ENCODE measurements at regions not wholly inside any gene's neighbourhood (a gene's known extent, or its start where the extent isn't known, plus 50 kb on each side); places are given as distances from the start of the nearest gene placed in this dataset.

- H2BK12ac ChIP-seq (ENCODE audit: low read length in 2 of 2), result no peak overlapping the region
- H2BK120ac ChIP-seq (ENCODE audit: low read depth, low read length), result no peak overlapping the region
- no peak overlapping the region for H2BK5ac ChIP-seq (ENCODE audit: low read depth, low read length, poor library complexity, severe bottlenecking)
- no peak overlapping the region for H3K4me3 ChIP-seq (ENCODE audit: insufficient read depth in 1 of 2, low read depth in 1 of 2, low read length in 2 of 2)
- WGBS, result no CpG with 5 or more reads among the region's 2 CpGs
- DNase-seq, result no peak
- no peaks in the 10 kb centered on the region for H3K79me1 ChIP-seq (replicated peaks; ENCODE audit: low read length, poor library complexity, severe bottlenecking)
- H3K9me3 ChIP-seq (ENCODE audit: control insufficient read depth, low read length), result no peaks in the 10 kb centered on the region
- no peak overlapping the region for H3K14ac ChIP-seq (ENCODE audit: low read length in 2 of 2)
- H3K4me1 ChIP-seq (ENCODE audit: control insufficient read depth, insufficient read depth, low read depth, low read length), result no peaks in the 10 kb centered on the region
- H3K18ac ChIP-seq (ENCODE audit: low read depth in 1 of 2, low read length in 2 of 2), result no peak overlapping the region
- H3K4me2 ChIP-seq (ENCODE audit: low read length, poor library complexity, severe bottlenecking), result no peak overlapping the region
- no peak overlapping the region for H4K91ac ChIP-seq (ENCODE audit: low read length)
- no peak overlapping the region for H3K23ac ChIP-seq (ENCODE audit: low read length in 2 of 2)
- H3K4ac ChIP-seq (ENCODE audit: low read depth in 1 of 2, low read length in 2 of 2), result no peak overlapping the region
- no peak overlapping the region for H3K27ac ChIP-seq (ENCODE audit: low read length, poor library complexity, severe bottlenecking)
- no peak overlapping the region for H2AK5ac ChIP-seq (ENCODE audit: low read length, severe bottlenecking)
- H3K27me3 ChIP-seq (ENCODE audit: control insufficient read depth in 1 of 2, insufficient read depth in 1 of 2, low read length in 2 of 2), result no peaks in the 10 kb centered on the region
- no peak overlapping the region for H2AFZ ChIP-seq (ENCODE audit: low read depth, low read length)
- H2BK15ac ChIP-seq (ENCODE audit: low read depth, poor library complexity, severe bottlenecking), result no peak overlapping the region
- H3K36me3 ChIP-seq (ENCODE audit: control insufficient read depth in 1 of 2, insufficient read depth in 2 of 2, low read depth in 1 of 2, low read length in 2 of 2), result no peaks in the 10 kb centered on the region
- H4K8ac ChIP-seq (ENCODE audit: low read length), result no peak overlapping the region
- H3K9ac ChIP-seq (ENCODE audit: low read length), result no peak overlapping the region
Observed at GRCh38 chr6:48615041-48615440, 504.0 kb upstream of the PTCHD4 start.

GRCh38 chr6:48614326-48614725 lies 503.3 kb upstream of the PTCHD4 start:
- Histone ChIP-seq H4K91ac (ENCODE audit: low read length) (no peak overlapping the region), H3K18ac (ENCODE audit: low read depth in 1 of 2, low read length in 2 of 2) (no peak overlapping the region), H2BK5ac (ENCODE audit: low read depth, low read length, poor library complexity, severe bottlenecking) (no peak overlapping the region), H3K4me2 (ENCODE audit: low read length, poor library complexity, severe bottlenecking) (no peak overlapping the region), H4K8ac (ENCODE audit: low read length) (no peak overlapping the region), H3K27me3 (ENCODE audit: control insufficient read depth in 1 of 2, insufficient read depth in 1 of 2, low read length in 2 of 2) (no peaks in the 10 kb centered on the region), H3K4ac (ENCODE audit: low read depth in 1 of 2, low read length in 2 of 2) (no peak overlapping the region), H3K4me3 (ENCODE audit: insufficient read depth in 1 of 2, low read depth in 1 of 2, low read length in 2 of 2) (no peak overlapping the region), H3K4me1 (ENCODE audit: control insufficient read depth, insufficient read depth, low read depth, low read length) (no peaks in the 10 kb centered on the region), H3K36me3 (ENCODE audit: control insufficient read depth in 1 of 2, insufficient read depth in 2 of 2, low read depth in 1 of 2, low read length in 2 of 2) (no peaks in the 10 kb centered on the region), H3K9me3 (ENCODE audit: control insufficient read depth, low read length) (no peaks in the 10 kb centered on the region), H3K23ac (ENCODE audit: low read length in 2 of 2) (no peak overlapping the region), H3K9ac (ENCODE audit: low read length) (no peak overlapping the region), H2BK12ac (ENCODE audit: low read length in 2 of 2) (no peak overlapping the region), H3K27ac (ENCODE audit: low read length, poor library complexity, severe bottlenecking) (no peak overlapping the region), H2BK120ac (ENCODE audit: low read depth, low read length) (no peak overlapping the region), H3K14ac (ENCODE audit: low read length in 2 of 2) (no peak overlapping the region), H2BK15ac (ENCODE audit: low read depth, poor library complexity, severe bottlenecking) (no peak overlapping the region), H2AK5ac (ENCODE audit: low read length, severe bottlenecking) (no peak overlapping the region), H3K79me1 (replicated peaks; ENCODE audit: low read length, poor library complexity, severe bottlenecking) (no peaks in the 10 kb centered on the region), H2AFZ (ENCODE audit: low read depth, low read length) (no peak overlapping the region)
- WGBS, result 95% methylated on average over 5 of the region's 5 CpGs
- DNase-seq, result no peak

- H3K9me3 ChIP-seq (ENCODE audit: control insufficient read depth, low read length), result no peaks in the 10 kb centered on the region
- no peak overlapping the region for H3K14ac ChIP-seq (ENCODE audit: low read length in 2 of 2)
- H3K23ac ChIP-seq (ENCODE audit: low read length in 2 of 2), result no peak overlapping the region
- no peak overlapping the region for H3K4me2 ChIP-seq (ENCODE audit: low read length, poor library complexity, severe bottlenecking)
- WGBS, result 86% methylated on average over 1 of the region's 5 CpGs
- DNase-seq, result no peak
- no peaks in the 10 kb centered on the region for H3K4me1 ChIP-seq (ENCODE audit: control insufficient read depth, insufficient read depth, low read depth, low read length)
- H2AK5ac ChIP-seq (ENCODE audit: low read length, severe bottlenecking), result no peak overlapping the region
- no peak overlapping the region for H3K18ac ChIP-seq (ENCODE audit: low read depth in 1 of 2, low read length in 2 of 2)
- H3K36me3 ChIP-seq (ENCODE audit: control insufficient read depth in 1 of 2, insufficient read depth in 2 of 2, low read depth in 1 of 2, low read length in 2 of 2), result no peaks in the 10 kb centered on the region
- H2BK12ac ChIP-seq (ENCODE audit: low read length in 2 of 2), result no peak overlapping the region
- H3K27me3 ChIP-seq (ENCODE audit: control insufficient read depth in 1 of 2, insufficient read depth in 1 of 2, low read length in 2 of 2), result no peaks in the 10 kb centered on the region
- H2BK120ac ChIP-seq (ENCODE audit: low read depth, low read length), result no peak overlapping the region
- H3K27ac ChIP-seq (ENCODE audit: low read length, poor library complexity, severe bottlenecking), result no peak overlapping the region
- no peak overlapping the region for H3K9ac ChIP-seq (ENCODE audit: low read length)
- no peak overlapping the region for H2BK15ac ChIP-seq (ENCODE audit: low read depth, poor library complexity, severe bottlenecking)
- H3K4me3 ChIP-seq (ENCODE audit: insufficient read depth in 1 of 2, low read depth in 1 of 2, low read length in 2 of 2), result no peak overlapping the region
- no peak overlapping the region for H4K91ac ChIP-seq (ENCODE audit: low read length)
- H2BK5ac ChIP-seq (ENCODE audit: low read depth, low read length, poor library complexity, severe bottlenecking), result no peak overlapping the region
- no peak overlapping the region for H2AFZ ChIP-seq (ENCODE audit: low read depth, low read length)
- H3K4ac ChIP-seq (ENCODE audit: low read depth in 1 of 2, low read length in 2 of 2), result no peak overlapping the region
- H3K79me1 ChIP-seq (replicated peaks; ENCODE audit: low read length, poor library complexity, severe bottlenecking), result no peaks in the 10 kb centered on the region
- H4K8ac ChIP-seq (ENCODE audit: low read length), result no peak overlapping the region
Observed at GRCh38 chr6:48613231-48613949, 502.4 kb upstream of the PTCHD4 start.

- H3K14ac ChIP-seq (ENCODE audit: low read length in 2 of 2), result no peak overlapping the region
- H3K9ac ChIP-seq (ENCODE audit: low read length), result no peak overlapping the region
- H2BK5ac ChIP-seq (ENCODE audit: low read depth, low read length, poor library complexity, severe bottlenecking), result no peak overlapping the region
- no peaks in the 10 kb centered on the region for H3K4me1 ChIP-seq (ENCODE audit: control insufficient read depth, insufficient read depth, low read depth, low read length)
- no peak overlapping the region for H3K23ac ChIP-seq (ENCODE audit: low read length in 2 of 2)
- DNase-seq, result no peak
- H2AK5ac ChIP-seq (ENCODE audit: low read length, severe bottlenecking), result no peak overlapping the region
- H3K4me2 ChIP-seq (ENCODE audit: low read length, poor library complexity, severe bottlenecking), result no peak overlapping the region
- 91% methylated on average over 3 of the region's 3 CpGs for WGBS
- no peak overlapping the region for H3K18ac ChIP-seq (ENCODE audit: low read depth in 1 of 2, low read length in 2 of 2)
- no peak overlapping the region for H3K27ac ChIP-seq (ENCODE audit: low read length, poor library complexity, severe bottlenecking)
- H3K9me3 ChIP-seq (ENCODE audit: control insufficient read depth, low read length), result no peaks in the 10 kb centered on the region
- H2BK12ac ChIP-seq (ENCODE audit: low read length in 2 of 2), result no peak overlapping the region
- H4K91ac ChIP-seq (ENCODE audit: low read length), result no peak overlapping the region
- no peak overlapping the region for H2BK120ac ChIP-seq (ENCODE audit: low read depth, low read length)
- no peak overlapping the region for H3K4ac ChIP-seq (ENCODE audit: low read depth in 1 of 2, low read length in 2 of 2)
- no peak overlapping the region for H4K8ac ChIP-seq (ENCODE audit: low read length)
- no peak overlapping the region for H3K4me3 ChIP-seq (ENCODE audit: insufficient read depth in 1 of 2, low read depth in 1 of 2, low read length in 2 of 2)
- no peaks in the 10 kb centered on the region for H3K27me3 ChIP-seq (ENCODE audit: control insufficient read depth in 1 of 2, insufficient read depth in 1 of 2, low read length in 2 of 2)
- H3K79me1 ChIP-seq (replicated peaks; ENCODE audit: low read length, poor library complexity, severe bottlenecking), result no peaks in the 10 kb centered on the region
- H3K36me3 ChIP-seq (ENCODE audit: control insufficient read depth in 1 of 2, insufficient read depth in 2 of 2, low read depth in 1 of 2, low read length in 2 of 2), result no peaks in the 10 kb centered on the region
- no peak overlapping the region for H2AFZ ChIP-seq (ENCODE audit: low read depth, low read length)
- H2BK15ac ChIP-seq (ENCODE audit: low read depth, poor library complexity, severe bottlenecking), result no peak overlapping the region
Observed at GRCh38 chr6:48611332-48611731, 500.3 kb upstream of the PTCHD4 start.
